Thyroid gland (tissue), 4 donors: ENCODE measurements at regions not wholly inside any gene's neighbourhood (a gene's known extent, or its start where the extent isn't known, plus 50 kb on each side); places are given as distances from the start of the nearest gene placed in this dataset.

Experiments used
- POLR2A ChIP-seq, 2 donors: fragments of 450-650 bp; IDR thresholded peaks; one replicate each; pipeline ENCODE4 v1.6.1; 2017; ENCODE audit warnings: antibody characterized with exemption in 2 of 2, mild to moderate bottlenecking in 2 of 2, moderate library complexity in 1 of 2
- TF ChIP-seq, protein P1 (sequence below), 6 experiments: fragments of 200-600 bp in 3 of 6; fragments of 450-650 bp in 3 of 6; sonication (generic) in 3 of 6; IDR thresholded peaks; one replicate each; pipeline ENCODE4 v1.5.1; 2016 to 2019; ENCODE audit warnings: antibody characterized with exemption in 6 of 6, mild to moderate bottlenecking in 2 of 6, inconsistent platforms in 1 of 6, moderate library complexity in 1 of 6

DNA sequence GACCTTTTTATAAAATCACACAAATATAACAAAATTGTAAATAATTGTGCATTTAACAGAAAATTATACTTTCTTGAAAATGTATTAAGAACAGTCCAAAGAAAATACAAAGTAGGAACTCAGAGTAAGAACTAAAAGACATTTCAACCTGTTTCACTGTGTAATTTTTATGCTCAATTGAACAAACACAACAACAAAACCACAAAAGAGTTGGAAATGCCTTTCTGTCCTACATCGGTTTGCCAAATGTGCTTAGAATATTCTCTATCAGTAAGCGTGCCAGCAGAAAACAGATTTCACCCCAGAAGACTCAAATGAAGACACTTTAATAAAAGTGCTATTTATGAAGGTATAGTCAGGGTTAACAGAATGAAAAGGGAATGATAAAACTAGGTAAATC is 592.1 kb downstream of the PRELID2 start:
- no peak for TF ChIP-seq POLR2A (IDR thresholded peaks at IDR 0.05)
- TF ChIP-seq, protein P1, sequence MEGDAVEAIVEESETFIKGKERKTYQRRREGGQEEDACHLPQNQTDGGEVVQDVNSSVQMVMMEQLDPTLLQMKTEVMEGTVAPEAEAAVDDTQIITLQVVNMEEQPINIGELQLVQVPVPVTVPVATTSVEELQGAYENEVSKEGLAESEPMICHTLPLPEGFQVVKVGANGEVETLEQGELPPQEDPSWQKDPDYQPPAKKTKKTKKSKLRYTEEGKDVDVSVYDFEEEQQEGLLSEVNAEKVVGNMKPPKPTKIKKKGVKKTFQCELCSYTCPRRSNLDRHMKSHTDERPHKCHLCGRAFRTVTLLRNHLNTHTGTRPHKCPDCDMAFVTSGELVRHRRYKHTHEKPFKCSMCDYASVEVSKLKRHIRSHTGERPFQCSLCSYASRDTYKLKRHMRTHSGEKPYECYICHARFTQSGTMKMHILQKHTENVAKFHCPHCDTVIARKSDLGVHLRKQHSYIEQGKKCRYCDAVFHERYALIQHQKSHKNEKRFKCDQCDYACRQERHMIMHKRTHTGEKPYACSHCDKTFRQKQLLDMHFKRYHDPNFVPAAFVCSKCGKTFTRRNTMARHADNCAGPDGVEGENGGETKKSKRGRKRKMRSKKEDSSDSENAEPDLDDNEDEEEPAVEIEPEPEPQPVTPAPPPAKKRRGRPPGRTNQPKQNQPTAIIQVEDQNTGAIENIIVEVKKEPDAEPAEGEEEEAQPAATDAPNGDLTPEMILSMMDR (IDR thresholded peaks at IDR 0.05) = no peak
